ENCODE measurements at regions not wholly inside any gene's neighbourhood (a gene's known extent, or its start where the extent isn't known, plus 50 kb on each side); places are given as distances from the start of the nearest gene placed in this dataset.

DNA sequence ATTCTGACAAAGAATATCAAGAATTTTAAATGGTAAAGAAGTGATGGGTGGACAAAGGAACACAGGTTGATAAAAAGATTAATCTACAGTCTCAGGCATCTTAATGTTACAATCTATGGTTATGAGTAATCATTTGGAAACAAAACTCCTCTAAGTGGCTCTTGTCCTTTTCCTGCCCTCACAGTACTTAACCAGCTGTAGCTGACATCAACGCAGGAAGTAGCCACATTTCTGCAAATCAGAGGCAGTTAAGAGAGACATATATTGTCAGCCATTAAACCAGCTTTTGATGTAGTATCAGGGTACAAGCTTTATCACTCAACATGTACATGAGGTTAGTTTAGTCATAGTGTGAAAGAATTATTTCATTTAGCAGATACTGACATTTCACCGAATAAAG lies 244.6 kb downstream of the NR4A2 start:
- DNase-seq: peak; percentile 9 to 52
- Histone ChIP-seq H3K4me1 (peaks cover 12% of the 10 kb centered on the region; the same call in 1 of the 2 replicates), H3K4me3 (no peak overlapping the region), H3K36me3 (no peaks in the 10 kb centered on the region), H3K9me3 (replicated peaks) (no peaks in the 10 kb centered on the region), H3K27me3 (no peaks in the 10 kb centered on the region), H3K27ac (no peak overlapping the region)

DNA sequence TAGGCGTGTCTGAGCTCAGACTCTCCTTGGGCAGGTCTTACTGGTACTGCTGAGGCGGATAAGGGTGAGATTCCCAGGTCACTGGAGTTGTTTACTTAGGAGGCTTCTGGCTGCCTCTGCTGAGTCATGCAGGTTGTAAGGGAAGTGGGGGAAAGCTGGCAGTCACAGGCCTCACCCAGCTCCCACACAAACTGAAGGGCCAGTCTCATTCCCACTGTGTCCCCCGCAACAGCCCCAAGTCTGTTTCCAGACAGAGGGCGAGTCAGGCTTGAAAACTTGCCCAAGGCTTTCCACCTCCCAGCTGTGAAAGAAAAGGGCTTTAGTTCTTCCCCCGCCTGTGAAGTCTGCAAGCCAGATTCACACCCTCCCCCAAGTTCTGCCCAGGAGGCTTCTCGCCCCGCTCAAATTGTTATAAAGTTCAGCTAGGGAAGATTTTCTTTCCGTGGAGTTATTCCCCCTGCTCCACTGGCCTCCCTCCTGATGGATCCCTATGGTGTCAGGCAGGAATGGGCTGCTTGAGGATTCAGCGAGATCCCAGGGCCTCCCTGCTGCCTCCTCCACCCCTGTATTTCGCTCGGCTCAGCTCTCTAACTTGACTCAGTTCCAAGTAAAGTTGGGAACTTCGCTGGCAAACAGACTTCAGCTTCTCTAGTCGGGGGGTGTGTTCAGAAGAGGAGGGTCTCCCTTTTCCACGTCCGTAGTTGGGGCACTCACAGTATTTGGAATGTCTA lies 248.6 kb downstream of the NR4A2 start:
- Histone ChIP-seq H3K27me3 (no peaks in the 10 kb centered on the region), H3K4me3 (no peak overlapping the region)
- DNase-seq: peak; percentile 13 to 21

DNA sequence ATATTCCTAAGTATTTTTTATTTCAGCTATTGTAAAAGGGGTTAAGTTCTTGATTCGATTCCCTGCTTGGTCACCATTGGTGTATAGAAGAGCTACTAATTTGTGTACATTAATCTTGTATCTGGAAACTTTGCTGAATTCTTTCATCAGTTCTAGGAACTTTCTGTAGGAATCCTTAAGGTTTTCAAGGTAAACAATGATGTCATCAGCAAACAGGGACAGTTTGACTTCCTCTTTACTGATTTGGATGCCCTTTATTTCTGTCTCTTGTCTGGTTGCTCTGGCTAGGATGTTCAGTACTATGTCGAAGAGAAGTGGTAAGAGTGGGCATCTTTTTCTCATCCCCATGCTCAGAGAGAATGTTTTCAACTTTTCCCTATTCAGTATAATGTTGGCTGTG lies 252.7 kb downstream of the NR4A2 start:
- Histone ChIP-seq H3K4me3 (no peak overlapping the region), H3K4me1 (peaks cover 26% of the 10 kb centered on the region), H3K27ac (no peak overlapping the region), H3K27me3 (no peaks in the 10 kb centered on the region), H3K36me3 (no peaks in the 10 kb centered on the region), H3K9me3 (replicated peaks) (peaks cover 5% of the 10 kb centered on the region; the same call in 1 of the 2 replicates)
- no peak for DNase-seq

More for the DNA sequence above, 248.6 kb downstream of the NR4A2 start:
- Histone ChIP-seq H3K9me3 (replicated peaks) (peaks cover 5% of the 10 kb centered on the region; the same call in 1 of the 2 replicates), H3K36me3 (no peaks in the 10 kb centered on the region), H3K4me1 (peaks cover 12% of the 10 kb centered on the region; the same call in 1 of the 2 replicates), H3K27ac (peak overlapping the region; percentile 7; the same call in 1 of the 2 replicates)

DNA sequence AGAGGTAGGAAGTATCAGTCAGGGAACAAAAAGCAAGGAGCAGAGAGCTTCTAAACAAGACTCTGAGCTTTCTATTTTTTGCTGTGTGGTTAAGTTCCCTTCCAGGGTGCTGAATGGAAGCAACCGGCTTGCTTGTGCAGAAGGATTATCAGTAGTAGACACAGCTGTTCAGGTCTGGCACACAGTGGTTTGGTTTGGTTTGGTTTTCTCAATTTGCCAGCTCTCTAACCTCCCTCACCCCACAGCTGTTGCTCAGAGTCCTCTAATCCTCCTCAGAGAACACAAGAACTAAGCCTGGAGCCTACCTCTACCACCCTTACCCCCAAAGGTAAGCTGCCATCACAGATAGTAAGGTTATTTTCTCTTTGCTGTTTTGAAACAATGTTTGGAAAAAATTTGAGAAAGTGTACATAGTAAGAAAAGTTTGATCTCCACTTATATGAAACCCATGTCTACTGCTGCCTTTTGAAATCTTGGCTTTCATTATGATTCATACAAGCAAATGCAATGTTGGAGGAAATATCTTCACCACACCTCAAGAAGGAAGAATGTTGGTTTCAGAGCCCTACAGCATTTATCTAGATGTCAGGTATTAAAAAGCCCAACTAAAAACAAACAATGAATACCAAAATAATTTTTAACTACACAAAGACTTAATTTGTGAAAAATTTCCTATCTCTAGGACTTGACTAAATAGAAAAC lies 255.3 kb downstream of the NR4A2 start:
- H3K9me3 ChIP-seq (replicated peaks): peaks cover 5% of the 10 kb centered on the region; the same call in 1 of the 2 replicates
- peak overlapping the region; percentile 15; the same call in 1 of the 2 replicates for H3K27ac ChIP-seq
- peaks cover 21% of the 10 kb centered on the region for H3K4me1 ChIP-seq
- H3K4me3 ChIP-seq: no peak overlapping the region
- DNase-seq: peak; percentile 85 to 95
- H3K27me3 ChIP-seq: no peaks in the 10 kb centered on the region
- no peaks in the 10 kb centered on the region for H3K36me3 ChIP-seq

DNA sequence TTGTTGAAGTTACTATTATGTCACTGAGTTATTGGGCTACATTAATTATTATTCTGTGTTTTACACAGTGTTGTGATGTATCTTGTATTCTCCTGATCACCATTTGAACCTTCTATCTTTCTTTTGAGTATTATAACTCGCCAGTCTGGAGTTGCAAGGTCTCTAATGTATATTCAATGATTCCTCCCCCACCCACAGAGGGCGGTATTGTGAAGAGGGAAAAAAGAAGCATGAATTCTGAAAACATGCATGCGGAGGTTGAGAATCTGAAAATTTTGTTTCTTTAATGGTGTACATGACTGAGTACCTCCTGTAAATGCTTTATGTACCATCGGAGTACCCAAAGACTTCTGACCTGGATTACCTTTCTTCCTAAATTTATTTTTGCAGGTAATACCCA lies 266.6 kb downstream of the NR4A2 start:
- Histone ChIP-seq H3K36me3 (no peaks in the 10 kb centered on the region), H3K27me3 (no peaks in the 10 kb centered on the region), H3K9me3 (replicated peaks) (no peaks in the 10 kb centered on the region), H3K4me1 (no peaks in the 10 kb centered on the region), H3K27ac (no peak overlapping the region), H3K4me3 (no peak overlapping the region)
- DNase-seq: peak; percentile 15 to 43

DNA sequence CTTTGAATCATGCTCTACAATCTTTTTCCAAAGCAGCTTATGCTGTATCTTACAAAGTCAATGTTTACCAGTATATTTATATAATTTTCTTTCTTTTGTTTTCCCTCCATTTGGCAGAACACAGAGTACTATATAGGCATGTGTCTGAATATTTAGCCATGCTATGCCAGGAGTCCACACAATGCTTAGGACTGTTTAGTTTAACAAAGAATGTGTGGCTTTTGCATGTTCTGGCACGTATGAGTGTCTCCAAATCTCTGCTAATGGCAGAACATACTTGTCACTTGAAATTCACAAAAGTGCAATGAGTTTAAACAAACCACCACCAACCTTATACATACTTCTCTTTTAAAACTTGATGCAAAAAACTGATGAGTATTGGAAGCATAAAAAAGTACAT lies 268.0 kb downstream of the NR4A2 start:
- no peak for DNase-seq
- Histone ChIP-seq H3K4me1 (no peaks in the 10 kb centered on the region), H3K36me3 (no peaks in the 10 kb centered on the region), H3K9me3 (replicated peaks) (no peaks in the 10 kb centered on the region), H3K4me3 (no peak overlapping the region), H3K27me3 (no peaks in the 10 kb centered on the region), H3K27ac (no peak overlapping the region)

DNA sequence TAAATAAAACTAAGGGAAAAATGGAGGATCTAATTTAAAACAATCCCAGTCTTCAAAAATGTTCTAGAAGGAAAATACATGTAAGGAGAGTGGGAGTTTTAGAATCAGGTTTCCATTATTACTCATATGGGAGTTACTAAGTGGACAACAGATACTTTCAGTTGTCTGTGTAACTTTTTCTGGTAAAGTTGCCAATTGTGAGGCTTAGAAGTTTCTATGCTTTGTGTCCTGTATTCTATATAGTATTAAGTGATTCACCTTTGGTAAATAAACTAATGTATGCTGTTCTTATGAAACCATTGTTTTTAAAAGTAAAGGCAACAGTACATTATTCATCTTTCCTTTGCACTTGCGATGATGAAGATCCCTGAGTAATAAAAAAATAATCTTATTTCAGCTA lies 274.9 kb downstream of the NR4A2 start:
- no peak for DNase-seq
- Histone ChIP-seq H3K36me3 (no peaks in the 10 kb centered on the region), H3K4me3 (no peak overlapping the region), H3K4me1 (peaks cover 4% of the 10 kb centered on the region; the same call in 1 of the 2 replicates), H3K9me3 (replicated peaks) (no peaks in the 10 kb centered on the region), H3K27me3 (no peaks in the 10 kb centered on the region), H3K27ac (no peak overlapping the region)

DNA sequence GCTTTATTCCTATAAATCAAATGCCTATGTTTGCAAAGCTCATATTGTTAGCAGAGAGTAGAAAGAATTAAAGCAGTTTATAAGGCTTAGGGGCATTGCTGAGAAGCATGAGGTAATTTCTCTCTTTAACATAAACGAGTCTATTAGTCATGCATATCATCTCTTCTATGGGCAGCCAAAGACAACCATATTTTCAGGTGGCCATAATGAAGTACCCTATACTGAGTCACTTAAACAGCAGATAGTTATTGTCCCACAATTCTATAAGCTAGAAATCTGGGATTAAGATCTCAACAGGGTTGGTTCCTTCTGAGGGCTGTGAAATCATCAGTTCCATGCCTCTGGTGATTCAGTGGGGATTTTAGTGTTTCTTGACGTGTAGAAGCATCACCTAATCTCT lies 277.5 kb downstream of the NR4A2 start:
- no peaks in the 10 kb centered on the region for H3K9me3 ChIP-seq (replicated peaks)
- DNase-seq: peak in 1 of 2 experiments; percentile 18
- H3K36me3 ChIP-seq: no peaks in the 10 kb centered on the region
- peaks cover 4% of the 10 kb centered on the region; the same call in 1 of the 2 replicates for H3K4me1 ChIP-seq
- H3K27me3 ChIP-seq: no peaks in the 10 kb centered on the region
- H3K27ac ChIP-seq: peak overlapping the region; percentile 4; the same call in 1 of the 2 replicates
- no peak overlapping the region for H3K4me3 ChIP-seq

DNA sequence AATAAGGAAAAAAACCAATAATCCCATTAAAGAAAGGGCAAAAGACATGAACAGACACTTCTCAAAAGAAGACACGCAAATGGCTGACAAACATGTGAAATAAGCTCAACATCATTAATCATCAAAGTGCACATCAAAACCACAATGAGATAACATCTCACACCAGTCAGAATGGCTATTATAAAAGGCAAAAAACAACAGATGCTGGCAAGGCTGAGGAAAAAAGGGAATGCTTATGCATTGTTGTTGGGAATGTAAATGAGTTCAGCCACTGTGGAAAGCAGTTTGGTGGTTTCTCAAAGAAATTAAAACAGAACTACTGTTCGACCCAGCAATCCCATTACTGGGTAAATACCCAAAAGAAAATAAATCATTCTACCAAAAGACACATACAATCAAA lies 285.6 kb downstream of the NR4A2 start:
- no peaks in the 10 kb centered on the region for H3K36me3 ChIP-seq
- no peaks in the 10 kb centered on the region for H3K27me3 ChIP-seq
- no peak overlapping the region for H3K4me3 ChIP-seq
- H3K9me3 ChIP-seq (replicated peaks): 0 out of 2 replicates have a peak, but pooled peaks cover 5% of the 10 kb centered on the region
- H3K4me1 ChIP-seq: 0 out of 2 replicates have a peak, but pooled peaks cover 4% of the 10 kb centered on the region
- no peak for DNase-seq
- no peak overlapping the region for H3K27ac ChIP-seq

DNA sequence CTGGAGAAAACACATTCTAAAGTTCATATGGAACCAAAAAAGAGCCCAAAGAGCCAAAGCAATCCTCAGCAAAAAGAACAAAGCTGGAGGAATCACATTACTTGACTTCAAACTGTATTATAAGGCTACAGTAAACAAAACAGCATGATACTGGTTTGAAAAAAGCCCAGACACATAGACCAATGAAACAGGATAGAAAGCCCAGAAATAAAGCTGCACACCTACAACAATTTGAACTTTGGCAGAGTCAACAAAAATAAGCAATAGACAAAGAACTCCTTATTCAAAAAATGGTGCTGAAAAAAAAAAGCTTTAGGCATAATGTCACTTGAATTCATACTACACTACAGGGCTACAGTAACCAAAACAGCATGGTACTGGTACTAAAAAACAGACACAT lies 289.6 kb downstream of the NR4A2 start:
- 0 out of 2 replicates have a peak, but pooled peaks cover 4% of the 10 kb centered on the region for H3K4me1 ChIP-seq
- H3K27me3 ChIP-seq: no peaks in the 10 kb centered on the region
- 0 out of 2 replicates have a peak, but pooled peaks cover 3% of the 10 kb centered on the region for H3K9me3 ChIP-seq (replicated peaks)
- H3K4me3 ChIP-seq: no peak overlapping the region
- H3K27ac ChIP-seq: no peak overlapping the region
- no peak for DNase-seq
- H3K36me3 ChIP-seq: no peaks in the 10 kb centered on the region

DNA sequence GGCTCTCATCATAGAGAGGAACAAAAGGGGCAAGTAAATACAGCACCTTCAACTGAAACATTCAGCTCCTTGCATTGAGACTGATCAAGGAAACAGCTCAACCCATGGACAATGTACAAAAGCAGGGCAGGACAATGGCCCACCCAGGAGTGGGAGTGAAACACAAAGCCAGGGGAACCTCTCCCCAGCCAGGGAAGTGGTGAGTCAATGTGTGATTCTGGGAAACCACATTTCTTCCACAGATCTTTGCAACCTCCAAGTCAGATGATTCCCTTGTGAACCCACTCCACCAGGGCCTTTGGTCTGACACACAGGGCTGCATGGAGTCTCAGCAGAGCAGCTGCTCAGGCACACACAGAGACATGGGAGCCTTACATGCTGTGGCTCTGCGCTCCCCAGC lies 294.5 kb downstream of the NR4A2 start:
- DNase-seq: no peak
- Histone ChIP-seq H3K4me1 (no peaks in the 10 kb centered on the region), H3K27me3 (no peaks in the 10 kb centered on the region), H3K27ac (no peak overlapping the region), H3K4me3 (no peak overlapping the region), H3K9me3 (replicated peaks) (no peaks in the 10 kb centered on the region; the same call in 1 of the 2 replicates), H3K36me3 (no peaks in the 10 kb centered on the region)

DNA sequence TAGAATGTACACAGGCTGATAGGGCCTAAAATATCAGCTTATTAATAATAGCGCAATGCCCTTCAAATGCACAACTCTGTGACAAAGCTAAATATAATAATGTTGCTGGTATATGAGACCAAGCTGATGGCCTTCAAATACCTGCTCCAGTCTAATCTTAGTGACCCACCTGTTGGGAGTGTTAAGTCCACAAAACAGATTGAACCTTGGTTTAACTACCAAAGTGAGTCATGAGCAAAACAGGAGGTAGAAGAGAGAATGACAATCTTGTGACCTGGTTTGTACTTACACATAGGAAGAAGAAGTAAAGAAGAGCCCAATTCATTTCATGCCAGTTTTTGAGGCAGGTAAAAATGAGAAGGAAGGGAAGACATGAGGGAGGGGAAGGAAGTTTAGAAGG lies 295.0 kb downstream of the NR4A2 start:
- no peaks in the 10 kb centered on the region for H3K4me1 ChIP-seq
- no peak overlapping the region for H3K4me3 ChIP-seq
- H3K36me3 ChIP-seq: no peaks in the 10 kb centered on the region
- H3K27ac ChIP-seq: no peak overlapping the region
- DNase-seq: no peak
- H3K9me3 ChIP-seq (replicated peaks): no peaks in the 10 kb centered on the region; the same call in 1 of the 2 replicates
- H3K27me3 ChIP-seq: no peaks in the 10 kb centered on the region

DNA sequence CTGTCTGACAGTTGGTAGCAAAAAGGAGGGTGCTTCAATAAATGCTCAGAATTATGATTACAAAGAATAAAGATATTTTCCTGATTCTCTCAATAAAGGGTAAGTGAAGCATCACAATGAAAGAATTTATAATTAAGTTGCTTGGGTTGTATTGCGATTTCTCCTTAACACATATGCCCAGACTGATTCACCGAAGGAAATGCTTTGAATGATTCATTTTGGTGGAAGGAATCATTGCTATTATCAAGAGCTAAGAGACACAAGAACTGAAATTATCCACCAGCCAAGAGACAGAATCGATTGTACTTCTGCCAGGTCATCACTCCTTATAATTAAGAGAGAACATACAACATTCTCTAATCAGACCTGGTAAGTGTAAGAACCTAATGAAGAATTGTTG lies 301.4 kb downstream of the NR4A2 start:
- Histone ChIP-seq H3K4me1 (no peaks in the 10 kb centered on the region), H3K27ac (no peak overlapping the region), H3K36me3 (no peaks in the 10 kb centered on the region), H3K4me3 (no peak overlapping the region), H3K27me3 (no peaks in the 10 kb centered on the region), H3K9me3 (replicated peaks) (no peaks in the 10 kb centered on the region)
- no peak for DNase-seq

DNA sequence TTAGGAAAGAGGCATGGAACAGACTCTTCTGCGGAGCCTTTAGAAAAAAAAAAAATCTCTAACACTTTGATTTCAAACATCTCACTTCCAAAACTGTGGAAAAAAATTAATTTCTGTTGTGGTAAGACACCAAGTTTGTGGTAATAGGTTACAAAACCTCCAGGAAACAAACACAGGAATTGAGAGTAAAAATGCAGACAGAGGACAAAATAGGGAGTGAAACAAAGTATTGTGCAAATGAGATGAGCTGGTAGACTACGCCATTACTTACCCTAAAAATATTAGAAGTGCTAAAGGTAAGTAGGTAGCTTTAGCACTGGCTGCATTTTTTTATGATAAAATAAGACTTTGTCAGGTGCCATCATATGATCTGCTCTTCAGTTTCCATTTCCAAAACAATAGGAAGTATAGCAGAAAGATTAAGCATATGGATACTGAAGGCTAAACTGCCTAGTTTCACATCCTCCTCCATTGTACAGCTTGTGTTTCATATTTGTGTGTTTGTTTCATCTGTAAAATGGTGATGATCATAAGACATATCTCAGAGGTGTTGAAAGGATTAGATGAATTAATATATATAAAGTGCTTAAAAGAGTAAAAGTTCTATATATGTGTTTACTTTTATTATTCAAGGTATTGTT lies 309.2 kb downstream of the NR4A2 start:
- Histone ChIP-seq H3K27ac (no peak overlapping the region), H3K36me3 (no peaks in the 10 kb centered on the region), H3K4me3 (no peak overlapping the region), H3K27me3 (no peaks in the 10 kb centered on the region), H3K9me3 (replicated peaks) (no peaks in the 10 kb centered on the region; the same call in 1 of the 2 replicates), H3K4me1 (peaks cover 8% of the 10 kb centered on the region)
- DNase-seq: no peak

Measured in SJCRH30 (cell line).